NK-92 (cell line): ENCODE measurements at regions not wholly inside any gene's neighbourhood (a gene's known extent, or its start where the extent isn't known, plus 50 kb on each side); places are given as distances from the start of the nearest gene placed in this dataset.
A peak's percentile ranks its signal among the peaks of the same experiment; 100 is the strongest.
"Not testable (repeated sequence)": the region's sequence is repeated elsewhere in the genome, so short reads cannot be mapped to it uniquely, and the experiment has no call there.

Experiments used
- DNase-seq: peaks from one replicate; lab custom pipeline; 2025; ENCODE audit not compliant: unreplicated experiment; lab: John Stamatoyannopoulos, UW

DNA sequence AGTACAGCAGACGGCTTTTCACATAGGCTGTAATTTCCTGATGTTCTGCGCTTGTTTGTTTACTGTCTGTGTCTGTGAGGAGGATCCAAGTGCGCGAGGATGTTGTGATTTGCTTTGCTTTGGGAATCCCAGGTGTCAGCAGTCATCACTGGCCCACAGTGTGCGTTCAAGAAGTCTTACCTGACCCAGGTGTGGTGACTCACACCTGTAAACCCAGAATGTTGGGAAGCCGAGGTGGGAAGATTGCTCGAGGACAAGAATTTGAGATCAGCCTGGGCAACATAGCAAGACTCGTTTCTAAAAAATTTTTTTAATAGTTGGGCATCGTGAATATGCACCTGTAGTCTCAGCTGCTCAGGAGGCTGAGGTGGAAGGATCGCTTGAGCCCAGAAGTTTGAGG lies 110.7 kb downstream of the CRLF3 start:
- DNase-seq = not testable (repeated sequence)

DNA sequence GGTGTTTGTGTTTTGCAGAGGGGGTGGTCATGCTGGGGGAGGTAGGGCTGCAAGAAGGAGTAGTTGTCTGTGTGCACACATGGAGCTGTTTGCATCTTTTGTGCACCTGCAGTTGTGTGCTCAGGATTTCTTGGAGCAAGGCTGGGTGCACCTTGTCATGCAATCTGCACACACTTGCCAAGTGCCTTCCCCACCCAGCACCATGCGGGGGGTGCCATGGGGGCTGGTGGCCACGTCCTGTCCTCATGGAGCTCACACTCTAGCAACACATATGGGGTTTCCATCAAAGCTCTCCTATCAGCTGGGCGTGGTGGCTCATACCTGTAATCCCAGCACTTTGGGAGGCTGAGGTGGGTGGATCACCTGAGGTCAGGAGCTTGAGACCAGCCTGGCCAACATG lies 111.6 kb downstream of the CRLF3 start:
- not testable (repeated sequence) for DNase-seq

DNA sequence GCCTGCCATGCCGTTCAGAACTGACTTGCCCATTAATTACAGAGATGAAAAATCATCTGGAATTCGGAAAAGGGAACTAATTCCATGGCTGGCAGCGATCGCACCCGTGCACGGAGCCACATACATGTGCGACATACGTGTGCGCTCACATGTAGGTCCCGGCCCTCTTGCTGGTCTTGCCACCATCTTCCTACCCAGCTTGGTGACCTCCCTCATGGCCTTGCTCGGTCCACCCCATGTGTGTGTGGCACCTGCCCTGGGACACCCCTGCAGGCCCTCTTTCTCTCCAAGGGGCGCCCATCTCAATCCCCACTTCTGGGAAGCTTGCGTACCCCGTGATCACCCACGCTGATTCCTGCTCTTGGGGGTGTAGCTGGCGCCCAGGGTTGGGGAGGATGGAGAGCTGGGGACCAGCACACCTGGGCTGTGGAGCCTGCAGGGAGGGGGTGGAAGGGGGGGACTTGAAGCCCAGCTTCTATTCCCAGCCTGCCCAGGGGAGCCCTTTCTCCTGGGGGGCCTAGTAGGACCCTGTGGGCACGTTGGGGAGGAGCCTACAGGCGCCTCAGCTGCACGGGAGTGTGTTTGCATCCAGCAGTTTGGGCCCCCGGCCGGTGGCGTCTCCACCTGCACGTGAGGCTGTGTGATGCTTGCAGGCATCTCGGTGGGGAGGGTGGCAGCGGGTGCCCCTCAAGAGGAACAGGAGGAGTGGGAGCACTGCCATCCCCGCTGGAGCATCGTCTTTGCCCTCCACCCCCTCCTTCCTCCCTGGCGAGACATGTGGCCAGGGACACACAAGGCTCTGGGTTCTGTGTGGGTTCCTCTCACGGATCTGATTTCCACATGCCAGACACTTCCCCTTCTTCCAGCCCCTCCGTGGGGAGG lies 112.6 kb downstream of the CRLF3 start:
- not testable (repeated sequence) for DNase-seq

DNA sequence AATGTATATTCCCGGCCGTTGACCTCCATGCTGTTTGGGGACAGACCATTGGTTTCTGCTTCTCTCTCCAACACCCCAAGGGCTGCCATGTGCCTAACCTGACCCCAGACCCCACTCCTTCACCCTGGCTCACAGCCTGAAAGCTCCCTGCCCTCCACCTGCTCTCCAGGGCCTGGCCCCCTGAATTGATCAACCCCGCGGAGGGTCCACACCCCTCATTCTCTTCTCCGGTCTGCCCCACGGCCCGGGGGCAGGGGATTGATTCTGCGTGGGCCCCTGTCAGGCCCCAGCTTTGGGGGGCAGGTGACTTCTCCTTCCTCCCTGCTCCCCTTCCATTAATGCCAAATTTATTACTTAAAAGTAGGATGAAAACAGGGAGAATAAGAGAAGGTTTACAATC lies 113.3 kb downstream of the CRLF3 start:
- not testable (repeated sequence) for DNase-seq

DNA sequence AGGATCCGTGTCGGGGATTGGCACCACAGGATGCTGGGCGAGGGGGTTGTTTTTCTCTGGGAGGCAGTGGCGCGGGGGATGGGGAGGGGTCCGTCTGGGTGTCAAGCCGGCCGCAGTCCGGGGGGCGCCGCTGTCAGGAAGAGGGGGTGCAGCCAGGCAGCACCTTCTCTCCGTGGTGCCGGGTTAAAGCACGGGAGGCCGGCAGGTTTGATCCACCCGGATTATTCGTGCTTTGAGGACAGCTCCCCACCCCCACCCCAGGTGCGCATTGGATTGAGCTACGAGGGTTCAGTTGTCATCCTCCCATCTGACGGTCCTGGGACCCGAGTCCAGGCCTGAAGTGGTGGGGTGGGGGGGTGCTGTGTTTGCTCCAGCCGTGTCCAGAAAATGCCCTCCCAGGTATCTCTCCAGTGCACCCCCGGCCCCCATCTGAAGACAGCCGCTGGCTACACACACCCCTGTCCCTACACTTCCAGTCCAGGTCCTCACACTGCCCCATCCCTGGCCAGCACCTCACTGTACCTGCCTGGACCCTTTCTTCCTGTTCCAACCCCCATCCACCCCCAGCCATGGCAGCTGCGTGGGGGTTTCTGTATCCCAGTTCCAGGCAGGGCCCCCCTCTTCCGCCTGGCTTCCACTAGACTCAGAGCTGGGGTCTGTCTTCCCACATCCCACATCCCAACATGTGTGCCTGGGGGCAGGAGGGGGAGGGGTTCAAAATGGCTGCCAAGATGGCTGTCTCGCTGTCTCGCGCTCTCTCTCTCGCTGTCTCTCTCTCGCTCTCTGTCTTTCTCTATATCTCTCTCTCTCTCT lies 114.0 kb downstream of the CRLF3 start:
- not testable (repeated sequence) for DNase-seq

DNA sequence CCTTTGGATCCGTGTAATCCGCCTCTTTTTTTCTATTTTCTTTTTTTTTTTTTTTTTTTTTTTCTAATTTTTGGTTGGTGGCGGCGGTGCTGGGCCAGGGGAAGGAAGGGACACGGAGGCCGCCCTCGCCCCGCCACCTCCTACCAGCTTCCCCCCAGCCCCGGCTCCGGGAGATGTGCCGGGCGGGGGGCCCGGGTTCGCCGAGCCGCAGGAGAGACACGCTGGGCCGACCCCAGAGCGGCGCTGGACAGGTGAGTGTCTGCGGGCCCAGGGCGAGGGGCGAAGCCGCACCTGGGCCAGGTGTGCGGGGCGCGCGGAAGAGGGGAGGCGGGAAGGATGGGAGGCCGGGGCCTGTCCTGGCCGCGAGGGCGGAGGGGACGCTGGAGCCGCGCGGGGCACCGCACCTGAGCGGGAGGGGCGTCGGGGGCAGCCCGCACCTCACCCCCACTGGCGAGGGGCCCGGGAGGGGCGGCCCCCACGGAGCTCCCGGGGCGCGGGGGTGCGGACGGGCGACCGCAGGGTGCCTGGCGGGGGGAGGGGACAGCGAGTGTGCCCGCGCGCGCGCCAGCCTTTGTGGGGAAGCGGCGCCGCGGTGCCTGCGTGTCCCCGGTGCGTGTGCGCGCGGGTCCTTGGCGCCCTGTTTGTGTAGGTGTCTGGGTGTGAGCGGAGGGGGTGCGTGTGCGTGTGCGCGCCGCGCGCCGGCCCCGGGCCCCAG lies 114.8 kb downstream of the CRLF3 start:
- not testable (repeated sequence) for DNase-seq

DNA sequence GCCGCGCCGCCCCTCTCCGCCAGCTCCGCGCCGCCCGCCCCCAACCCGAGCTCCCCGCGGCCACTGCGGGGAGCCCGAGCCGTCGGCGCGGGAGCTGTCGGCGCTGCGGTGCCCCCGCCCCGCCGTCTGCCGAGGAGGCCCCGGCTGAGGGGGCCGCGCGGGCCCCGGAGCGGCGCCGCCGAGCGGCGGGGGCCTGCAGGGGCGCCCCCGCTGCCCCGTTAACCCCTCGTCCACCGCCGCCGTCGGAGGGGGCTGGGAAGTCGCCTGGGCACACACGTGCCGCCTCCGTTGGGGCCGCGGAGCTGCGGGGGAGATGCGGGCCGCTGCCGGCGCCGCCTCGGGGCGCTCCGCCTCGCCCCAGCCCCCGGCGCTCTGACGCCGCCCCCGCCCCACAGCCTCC lies 115.4 kb downstream of the CRLF3 start:
- DNase-seq = not testable (repeated sequence)

DNA sequence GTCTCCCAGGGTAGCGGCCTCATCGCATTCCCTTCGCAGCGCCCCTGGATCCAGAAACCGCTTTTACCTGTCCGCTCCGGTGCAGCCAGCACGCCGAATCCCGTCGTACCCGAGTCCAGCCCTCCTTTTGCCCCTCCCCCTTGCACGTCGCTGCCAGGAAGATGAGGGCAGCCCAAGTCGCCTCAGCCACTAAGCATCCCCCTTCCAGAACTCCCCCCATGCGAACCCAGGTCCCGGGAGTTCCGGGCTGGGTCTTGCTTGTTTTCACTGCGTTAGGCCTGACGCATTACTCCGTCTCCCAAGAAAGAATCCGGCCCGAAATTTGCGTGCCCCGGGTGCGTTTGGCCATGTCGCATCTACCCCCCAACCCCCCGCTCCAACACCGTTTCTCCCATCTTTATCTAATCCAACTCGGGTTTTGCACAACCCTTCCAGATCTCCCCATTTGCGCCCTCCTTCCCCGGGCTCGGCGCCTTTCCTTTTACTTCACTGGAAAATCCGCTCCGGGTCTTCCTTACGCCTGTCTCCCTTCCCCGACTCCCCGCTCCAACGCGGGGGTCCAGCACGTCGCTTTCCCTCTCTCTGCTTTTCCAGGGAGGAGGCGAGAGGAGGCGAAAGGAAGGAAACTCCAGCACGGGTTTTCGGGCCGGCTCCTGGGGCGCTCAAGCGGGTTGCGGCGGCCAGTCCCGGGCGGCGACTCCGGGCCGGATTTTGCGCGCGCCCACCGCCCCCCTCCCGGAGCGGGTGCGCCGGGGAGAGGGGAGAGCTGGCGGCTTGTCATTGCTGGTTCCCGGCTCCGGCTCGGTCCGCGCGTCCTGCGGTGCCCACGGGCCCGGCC lies 116.0 kb downstream of the CRLF3 start:
- DNase-seq = peak; percentile 8

DNA sequence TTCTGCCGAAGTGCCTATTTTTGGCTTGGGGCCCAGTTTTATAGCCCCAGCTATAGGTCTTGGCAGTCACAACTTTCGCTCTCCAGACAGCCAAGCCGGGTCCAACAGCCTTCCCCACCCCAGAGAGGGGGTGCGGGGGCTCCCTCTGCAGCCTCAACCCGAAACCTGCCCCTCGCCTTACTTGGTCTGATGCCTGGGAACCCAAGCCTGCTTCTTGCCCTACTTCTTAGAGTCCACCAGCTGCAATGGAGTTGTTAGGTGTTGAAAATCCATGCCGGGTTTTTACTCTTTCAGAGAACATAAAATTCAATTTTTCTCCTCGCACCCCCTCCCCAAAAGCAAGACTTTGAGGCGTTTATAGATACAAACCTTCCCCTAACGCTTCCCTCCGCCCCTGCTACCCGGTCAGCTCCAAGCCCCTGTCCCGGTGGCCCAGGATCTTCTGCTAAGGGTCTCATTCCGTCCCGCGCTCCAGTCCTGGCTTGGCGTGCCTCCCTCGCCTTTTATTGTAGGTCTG lies 116.7 kb downstream of the CRLF3 start:
- not testable (repeated sequence) for DNase-seq

DNA sequence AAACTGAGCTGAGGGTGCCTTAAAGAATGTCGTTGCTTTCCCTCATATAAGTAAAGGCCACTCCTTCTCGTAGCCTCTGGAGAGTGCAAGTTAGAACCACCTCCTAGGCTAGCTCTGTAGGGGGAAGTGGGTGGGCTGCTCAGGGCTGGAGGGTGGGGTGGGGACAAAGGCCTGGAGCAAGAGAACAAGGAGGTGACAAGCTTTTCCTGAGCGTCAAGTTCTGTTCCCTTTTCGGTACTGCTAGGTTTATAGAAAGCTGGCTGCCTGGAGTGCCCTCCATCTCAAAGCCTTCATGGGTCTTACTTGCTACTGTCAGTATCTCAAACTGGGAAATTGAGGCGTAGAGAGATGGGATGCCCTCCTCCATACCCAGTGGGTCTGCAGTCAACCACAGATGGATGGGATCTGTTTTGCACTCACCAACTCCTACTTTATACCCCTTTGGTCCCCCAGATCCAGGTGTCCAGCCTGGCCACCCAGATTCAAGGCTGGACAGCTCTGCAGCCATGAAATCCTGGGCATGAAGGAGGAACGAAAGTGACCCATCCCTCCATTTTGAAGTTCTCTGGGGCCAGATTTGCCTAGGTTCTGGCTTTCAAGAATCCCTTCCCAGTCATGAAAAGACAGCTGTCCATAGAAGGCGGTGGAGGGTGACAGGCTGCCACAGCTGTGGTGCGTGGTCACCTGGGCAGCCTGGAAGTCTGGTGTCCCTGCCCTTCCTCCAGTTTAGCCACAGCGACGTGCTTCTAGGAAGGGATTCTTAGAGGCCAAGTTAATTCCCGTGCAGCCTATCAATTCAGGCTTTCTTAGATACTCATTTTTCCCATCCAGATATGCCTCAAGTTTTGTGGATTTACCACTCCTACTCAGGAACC lies 117.8 kb downstream of the CRLF3 start:
- not testable (repeated sequence) for DNase-seq

DNA sequence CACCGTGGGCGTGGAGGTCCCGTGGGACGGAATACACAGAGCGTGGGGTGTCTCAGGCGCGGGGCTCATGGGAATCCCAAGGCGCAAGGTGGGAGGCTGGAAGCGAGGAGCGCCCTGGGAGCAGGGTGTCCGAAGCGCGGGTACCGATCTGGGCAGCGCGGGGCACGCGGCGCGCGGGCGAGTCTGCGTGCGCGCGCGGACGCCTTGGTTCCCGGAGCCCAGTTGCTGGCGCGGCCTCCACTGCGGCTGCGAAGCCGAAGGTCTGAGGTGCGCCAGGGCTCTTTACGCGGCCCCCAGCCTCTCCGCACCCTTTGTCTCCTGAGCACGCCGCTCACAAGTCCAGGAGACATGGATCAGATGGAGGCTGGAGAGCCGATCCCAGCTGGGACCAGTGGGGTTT lies 118.5 kb downstream of the CRLF3 start:
- DNase-seq = not testable (repeated sequence)

DNA sequence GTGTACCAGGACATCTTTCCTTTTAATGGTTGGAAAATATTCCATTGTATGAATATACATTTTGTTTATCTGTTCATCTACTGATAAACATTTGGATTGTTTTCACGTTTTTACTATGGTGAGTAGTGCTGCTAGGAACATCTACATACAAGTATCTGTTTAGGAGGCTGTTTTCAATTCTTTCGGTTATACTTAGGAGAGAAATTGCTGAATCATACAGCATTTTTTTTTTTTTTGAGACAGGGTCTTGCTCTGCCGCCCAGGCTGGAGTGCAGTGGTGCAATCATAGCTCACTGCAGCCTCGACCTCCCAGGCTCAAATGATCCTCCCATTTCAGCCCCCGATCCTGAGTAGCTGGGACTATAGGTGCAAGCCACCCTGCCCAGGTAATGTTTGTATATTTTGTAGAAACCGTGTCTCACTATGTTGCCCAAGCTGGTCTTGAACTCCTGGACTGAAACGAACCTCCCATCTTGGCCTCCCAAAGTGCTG lies 122.9 kb downstream of the CRLF3 start:
- DNase-seq = no peak

DNA sequence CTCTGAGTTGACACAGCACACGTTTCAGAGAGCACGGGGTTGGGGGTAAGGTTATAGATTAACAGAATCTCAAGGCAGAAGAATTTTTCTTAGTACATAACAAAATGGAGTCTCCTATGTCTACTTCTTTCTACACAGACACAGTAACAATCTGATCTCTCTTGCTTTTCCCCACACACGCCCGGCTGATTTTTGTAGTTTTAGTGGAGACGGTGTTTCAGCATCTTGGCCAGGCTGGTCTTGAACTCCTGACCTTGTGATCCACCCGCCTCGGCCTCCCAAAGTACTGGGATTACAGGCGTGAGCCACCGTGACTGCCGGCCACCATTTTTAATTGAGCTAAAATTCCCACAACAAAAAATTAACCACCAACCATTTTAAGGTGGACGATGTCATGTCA lies 123.7 kb downstream of the CRLF3 start:
- not testable (repeated sequence) for DNase-seq

DNA sequence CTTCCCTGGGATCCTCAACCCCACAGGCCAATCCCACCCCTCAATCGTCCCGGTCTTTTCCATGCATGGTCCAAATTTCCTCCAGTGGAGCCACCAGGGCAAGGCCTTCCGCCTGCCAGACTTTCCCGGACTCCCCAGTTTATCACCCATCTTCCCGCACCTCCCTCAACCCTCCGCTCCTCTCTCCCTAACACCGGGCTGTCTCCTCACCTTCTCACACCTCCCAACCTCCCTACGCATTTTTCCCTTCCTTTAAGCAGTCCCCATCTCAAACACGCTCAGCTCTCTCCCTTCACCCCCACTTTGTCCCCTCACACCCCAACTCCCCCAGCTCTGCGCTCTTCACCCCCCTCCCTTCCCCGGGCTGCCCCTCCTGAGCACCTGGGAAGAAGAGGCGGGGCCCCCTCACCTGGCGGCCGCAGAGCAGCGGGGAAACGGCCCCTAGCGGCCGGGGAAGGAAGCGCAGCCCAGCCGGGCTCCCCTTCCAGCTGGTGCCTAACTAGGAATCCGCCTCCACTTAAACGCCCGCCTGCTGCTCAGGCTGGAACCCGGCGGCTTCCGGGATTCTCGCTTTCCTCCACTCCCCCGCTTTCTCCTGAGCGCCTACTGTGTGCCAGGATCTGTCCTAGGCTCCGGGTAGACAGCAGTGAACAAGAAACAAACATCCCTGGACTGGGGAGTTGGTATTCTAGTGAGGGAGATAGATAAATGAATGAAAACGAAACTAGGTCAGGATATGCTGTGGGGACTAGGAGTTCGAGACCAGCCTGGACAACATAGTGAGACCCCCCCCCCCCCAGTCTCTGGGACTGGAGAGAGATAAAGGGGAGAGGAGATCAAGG lies 126.7 kb downstream of the CRLF3 start:
- not testable (repeated sequence) for DNase-seq

DNA sequence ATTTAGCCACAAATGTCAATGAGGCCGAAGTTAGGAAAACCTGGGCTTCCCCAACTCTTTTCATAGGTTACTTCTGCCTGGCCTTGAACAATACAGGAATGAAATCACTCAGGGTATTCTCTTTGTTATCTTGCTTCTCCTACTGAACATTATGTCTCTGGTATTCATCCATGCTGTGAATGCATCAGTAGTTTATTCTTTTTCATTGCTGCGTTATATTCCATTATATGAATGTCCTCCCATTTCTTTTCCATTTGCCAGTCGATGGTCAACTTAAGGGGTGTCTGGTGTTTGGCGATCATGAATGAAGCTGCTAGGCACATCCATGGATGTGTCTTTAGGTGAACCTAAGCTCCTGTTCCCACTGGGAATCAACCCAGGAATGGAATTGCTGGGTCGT lies 128.3 kb downstream of the CRLF3 start:
- DNase-seq = no peak

DNA sequence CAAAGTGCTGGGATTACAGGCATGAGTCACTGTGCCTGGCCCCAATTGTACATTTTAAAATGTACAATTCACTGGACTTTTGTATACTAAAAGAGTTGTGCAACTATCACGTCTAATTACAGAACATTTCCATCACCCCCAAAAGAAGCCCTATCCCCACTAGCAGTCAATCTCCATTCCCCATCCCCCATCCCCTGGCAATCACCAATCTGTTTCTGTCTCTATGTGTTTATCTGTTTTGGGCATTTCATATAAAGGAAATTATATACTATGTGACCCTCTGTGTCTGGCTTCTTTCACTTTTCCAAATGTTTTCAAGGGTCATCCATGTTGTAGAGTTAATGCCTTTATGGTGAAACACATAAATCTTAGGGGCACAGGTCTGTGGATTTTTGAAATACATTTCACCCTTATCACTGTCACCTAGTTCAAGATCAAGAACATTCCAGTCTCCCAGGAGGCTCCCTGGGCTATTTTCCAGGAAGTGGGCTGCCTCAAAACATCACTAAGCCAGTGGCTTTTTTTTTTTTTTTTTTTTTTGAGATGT lies 129.2 kb downstream of the CRLF3 start:
- not testable (repeated sequence) for DNase-seq

DNA sequence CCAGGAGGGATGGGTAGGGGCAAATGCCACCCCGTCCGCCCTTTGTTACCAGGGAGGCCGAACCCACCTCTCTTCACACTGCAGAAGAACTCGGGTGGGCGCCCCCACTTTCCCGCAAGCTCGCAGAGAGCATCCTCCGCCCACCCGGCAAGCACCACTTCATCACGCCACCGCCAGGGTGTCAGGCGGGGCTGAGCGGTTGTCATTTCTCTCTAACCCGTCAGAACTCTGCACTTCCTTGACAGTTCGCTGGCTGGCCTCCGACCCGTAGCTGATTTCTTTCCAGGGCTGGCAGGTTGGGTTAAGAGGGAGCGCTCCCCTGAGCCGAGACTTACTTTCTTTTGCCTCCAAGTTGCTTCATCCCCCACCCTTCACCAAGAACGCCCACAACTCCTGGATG lies 130.7 kb downstream of the CRLF3 start:
- DNase-seq = not testable (repeated sequence)
